K562 (cell line): ENCODE measurements at regions not wholly inside any gene's neighbourhood (a gene's known extent, or its start where the extent isn't known, plus 50 kb on each side); places are given as distances from the start of the nearest gene placed in this dataset.

ENCODE experiments used
- ATAC-seq: fragments of 200-7000 bp; cut with Tn5 transposase; 3 replicates; pipeline ENCODE4 v1.9.1; 2020; ENCODE audit warnings: moderate library complexity
- BruUV-seq: library from RNA; stranded (reverse); fragments of 400-500 nt; replicated peaks from 2 replicates; lab custom pipeline; 2021; lab: Mats Ljungman, UMichigan
- CTCF ChIA-PET: fragments of 300-600 bp; formaldehyde crosslinking; extraction: SDS; loops from one replicate; lab custom pipeline; 2021; ENCODE audit warnings: low intra/inter-chr PET ratio; lab: Yijun Ruan, JAX
- POLR2A ChIA-PET: fragments of 300-600, 350-650 bp; sonication (Branson Sonifier 250); formaldehyde crosslinking; extraction: SDS; loops from one replicate; lab custom pipeline; 2021; ENCODE audit warnings: antibody characterized with exemption, inconsistent platforms; lab: Yijun Ruan, JAX
- DNase-seq, 4 experiments: peaks; one replicate each; pipeline versions ENCODE4 v3.0.0 to v3.0.0-alpha.2; 2011 to 2018; ENCODE audit warnings: low spot score in 3 of 4, mixed read lengths in 3 of 4; ENCODE audit errors: extremely low read depth in 1 of 4
- FAIRE-seq: peaks from 2 replicates; lab custom pipeline; 2011; peaks lifted over from hg19 to GRCh38; lab: Jason Lieb, UNC
- H2AFZ ChIP-seq: 2 replicates; pipeline ENCODE4 v1.6.0; 2011; ENCODE audit warnings: low read depth, low read length, control low read depth, inconsistent platforms
- H3K27ac ChIP-seq: fragments of 200-600 bp; 3 replicates; pipeline ENCODE4 v1.8.0; 2011; ENCODE audit warnings: low read depth, mild to moderate bottlenecking, control low read depth, inconsistent platforms, low read length, moderate library complexity, mixed read lengths; ENCODE audit errors: extremely low read depth
- H3K27me3 ChIP-seq, 2 experiments: fragments of 300-600 bp in 1 of 2; 2 replicates in 1 of 2; 3 replicates in 1 of 2; pipeline versions ENCODE4 v1.6.0 to v1.8.0; 2011; ENCODE audit warnings: inconsistent platforms in 2 of 2, low read length in 2 of 2, mild to moderate bottlenecking in 1 of 2, mixed read lengths in 1 of 2, moderate library complexity in 1 of 2; ENCODE audit not compliant: control insufficient read depth in 2 of 2, insufficient read depth in 2 of 2
- H3K36me3 ChIP-seq: fragments of 300-600 bp; 3 replicates; pipeline ENCODE4 v1.8.0; 2011; ENCODE audit warnings: mild to moderate bottlenecking, low read length, inconsistent platforms; ENCODE audit not compliant: control insufficient read depth, insufficient read depth
- H3K4me1 ChIP-seq, 2 experiments: fragments of 200-600 bp in 1 of 2; replicated peaks in 1 of 2; 2 replicates in 1 of 2; 3 replicates in 1 of 2; pipeline versions ENCODE4 v1.5.1 to v1.8.0; 2011; ENCODE audit warnings: inconsistent platforms in 2 of 2, low read length in 2 of 2, mild to moderate bottlenecking in 1 of 2, mixed read lengths in 1 of 2, moderate library complexity in 1 of 2; ENCODE audit not compliant: control insufficient read depth in 2 of 2, insufficient read depth in 2 of 2
- H3K4me2 ChIP-seq: 2 replicates; pipeline ENCODE4 v1.6.1; 2011; ENCODE audit warnings: low read length, control low read depth, inconsistent platforms, mixed read lengths; ENCODE audit not compliant: insufficient read depth
- H3K4me3 ChIP-seq: fragments of 200-600 bp; sonication (generic), shearing (Covaris generic); 2 replicates; pipeline ENCODE4 v1.5.1; 2016; ENCODE audit warnings: control low read depth, inconsistent platforms
- H3K79me2 ChIP-seq: fragments of 200-600 bp; 3 replicates; pipeline ENCODE4 v1.8.0; 2011; ENCODE audit warnings: low read length, inconsistent platforms; ENCODE audit not compliant: control insufficient read depth, insufficient read depth
- H3K9ac ChIP-seq, 2 experiments: 2 replicates each; pipeline versions ENCODE4 v1.6.0 to v1.6.1; 2011; ENCODE audit warnings: low read depth in 2 of 2, low read length in 2 of 2, control low read depth in 1 of 2, inconsistent platforms in 1 of 2, mild to moderate bottlenecking in 1 of 2, mixed read lengths in 1 of 2; ENCODE audit not compliant: insufficient read depth in 1 of 2
- H3K9me1 ChIP-seq: one replicate; pipeline ENCODE4 v1.6.0; 2011; ENCODE audit warnings: inconsistent platforms, mild to moderate bottlenecking, low read length, moderate library complexity; ENCODE audit not compliant: control insufficient read depth, insufficient read depth
- H3K9me3 ChIP-seq: replicated peaks from 2 replicates; pipeline ENCODE4 v1.5.1; 2011; ENCODE audit warnings: low read depth, low read length, inconsistent platforms; ENCODE audit not compliant: control insufficient read depth, insufficient read depth
- H4K20me1 ChIP-seq: replicated peaks from 2 replicates; pipeline ENCODE4 v1.6.1; 2011; ENCODE audit warnings: low read length, inconsistent platforms, mixed read lengths; ENCODE audit not compliant: control insufficient read depth, insufficient read depth
- ARID2 ChIP-seq: fragments of 450-650 bp; IDR thresholded peaks from 2 replicates; pipeline ENCODE4 v1.6.1; 2017; ENCODE audit warnings: antibody characterized with exemption, mild to moderate bottlenecking
- CBX5 ChIP-seq: IDR thresholded peaks from 2 replicates; pipeline ENCODE4 v1.6.1; 2014; ENCODE audit warnings: low read depth, borderline replicate concordance
- CTBP1 ChIP-seq: fragments of 450-650 bp; IDR thresholded peaks from 2 replicates; pipeline ENCODE4 v1.6.1; 2016; ENCODE audit warnings: borderline replicate concordance
- GTF2E2 ChIP-seq: fragments of 200-800 bp; sonication (Bioruptor generic); IDR thresholded peaks from 2 replicates; pipeline ENCODE4 v1.6.1; 2016; ENCODE audit warnings: missing genetic modification characterization, missing compliant biosample characterization
- MCM2 ChIP-seq: fragments of 450-650 bp; IDR thresholded peaks from 2 replicates; pipeline ENCODE4 v1.6.1; 2017; ENCODE audit warnings: low read depth, mild to moderate bottlenecking
- MLX ChIP-seq, 2 experiments: fragments of 450-650 bp in 1 of 2; sonication (generic) in 1 of 2; formaldehyde crosslinking; conservative IDR thresholded peaks; 2 replicates each; pipeline versions ENCODE4 v1.4.0 to v1.8.1; 2020 to 2022; ENCODE audit warnings: mild to moderate bottlenecking in 1 of 2, missing genetic modification reagents in 1 of 2
- POLR2G ChIP-seq: fragments of 200-400 bp; formaldehyde crosslinking; IDR thresholded peaks from 2 replicates; pipeline ENCODE4 v1.6.1; 2017; ENCODE audit warnings: low read depth, mild to moderate bottlenecking, antibody characterized with exemption, low read length, moderate library complexity
- POLR3A ChIP-seq: IDR thresholded peaks from 2 replicates; pipeline ENCODE4 v1.6.1; 2011; ENCODE audit warnings: borderline replicate concordance, mild to moderate bottlenecking, moderate library complexity; ENCODE audit not compliant: insufficient read length, insufficient read depth; ENCODE audit errors: extremely low read depth
- POU5F1 ChIP-seq: fragments of 150-350 bp; IDR thresholded peaks from 2 replicates; pipeline ENCODE4 v1.6.1; 2014; ENCODE audit warnings: borderline replicate concordance, low read length, low read depth, mild to moderate bottlenecking; ENCODE audit not compliant: partially characterized antibody
- SRSF3 ChIP-seq: fragments of 200-400 bp; formaldehyde crosslinking; IDR thresholded peaks from 2 replicates; pipeline ENCODE4 v1.6.1; 2016; ENCODE audit warnings: mild to moderate bottlenecking, low read length, moderate library complexity; ENCODE audit not compliant: insufficient read depth
- THAP7 ChIP-seq: fragments of 250-450 bp; sonication (Bioruptor Pico); IDR thresholded peaks from 2 replicates; pipeline ENCODE4 v1.5.0; 2021
- THRAP3 ChIP-seq: fragments of 450-650 bp; IDR thresholded peaks from 2 replicates; pipeline ENCODE4 v1.6.1; 2016; ENCODE audit warnings: mild to moderate bottlenecking, inconsistent platforms, borderline replicate concordance
- USF2 ChIP-seq: sonication (generic); formaldehyde crosslinking; IDR thresholded peaks from 2 replicates; pipeline ENCODE4 v1.5.0; 2020; ENCODE audit warnings: missing genetic modification reagents
- ZNF133 ChIP-seq: fragments of 250-450 bp; sonication (Bioruptor Pico); IDR thresholded peaks from 2 replicates; pipeline ENCODE4 v1.4.0; 2020; ENCODE audit warnings: mild to moderate bottlenecking
- ZNF384 ChIP-seq: IDR thresholded peaks from 2 replicates; pipeline ENCODE4 v1.6.1; 2012; ENCODE audit warnings: low read depth, low read length, improper control_type of control experiment
- WGBS: fragments of 100-300 bp; shearing (Covaris generic); methylation state at CpG from one replicate; pipeline ENCODE4 v1.1.6; 2016; ENCODE audit warnings: low coverage, mixed read lengths; ENCODE audit not compliant: insufficient coverage; ENCODE audit errors: missing lambda C conversion rate; 5-methylcytosine and 5-hydroxymethylcytosine counted together
- in situ Hi-C: fragments of 300-500 bp; cut with MboI; formaldehyde crosslinking; loops from 4 replicates; pipeline ENCODE4 v1.15.0; 2018; ENCODE audit warnings: inconsistent platforms, mixed read lengths
- intact Hi-C: fragments of 100-400 bp; cut with micrococcal nuclease; formaldehyde crosslinking; loops from 2 replicates; pipeline ENCODE4 v1.14.2; 2022

GRCh38 chrX:109252789-109253188 lies 229.1 kb downstream of the GUCY2F start:
- FAIRE-seq (no peak), DNase-seq (no peak), ATAC-seq (no peak)
- POLR2A ChIA-PET, result no interaction called here
- in situ Hi-C loops (no loop called here), intact Hi-C loops (no loop called here)
- 0% methylated on average over 2 of the region's 2 CpGs for WGBS
- Histone ChIP-seq H3K9me1 (no peaks in the 10 kb centered on the region), H3K36me3 (no peaks in the 10 kb centered on the region), H3K9me3 (no peaks in the 10 kb centered on the region), H3K9ac (no peak overlapping the region), H3K27ac (no peak overlapping the region), H4K20me1 (no peaks in the 10 kb centered on the region), H3K79me2 (no peaks in the 10 kb centered on the region), H3K4me3 (no peak overlapping the region), H3K4me1 (no peaks in the 10 kb centered on the region), H3K27me3 (no peaks in the 10 kb centered on the region), H3K4me2 (no peak overlapping the region), H2AFZ (no peak overlapping the region)
- no TSS peak for BruUV-seq
- CTCF ChIA-PET, result no interaction called here
- TF ChIP-seq ZNF384, result 0 out of 2 replicates have a peak, but pooled peaks have one; percentile 28
- no peak for TF ChIP-seq MCM2

- in situ Hi-C loops, result no loop called here
- no TSS peak for BruUV-seq
- ChIA-PET CTCF (no interaction called here), POLR2A (no interaction called here)
- no peaks in the 10 kb centered on the region for H3K9me3 ChIP-seq
- DNase-seq (no peak), ATAC-seq (no peak), FAIRE-seq (no peak)
- intact Hi-C loops, result no loop called here
- no peaks in the 10 kb centered on the region for H3K27me3 ChIP-seq
- no peaks in the 10 kb centered on the region for H3K79me2 ChIP-seq
- 0% methylated on average over 1 of the region's 1 CpG for WGBS
- H3K4me3 ChIP-seq, result no peak overlapping the region
- no peak overlapping the region for H3K27ac ChIP-seq
- no peaks in the 10 kb centered on the region for H3K36me3 ChIP-seq
- no peaks in the 10 kb centered on the region for H4K20me1 ChIP-seq
- H3K9me1 ChIP-seq, result no peaks in the 10 kb centered on the region
- H3K9ac ChIP-seq, result no peak overlapping the region
- H3K4me1 ChIP-seq, result no peaks in the 10 kb centered on the region
- no peak overlapping the region for H2AFZ ChIP-seq
- H3K4me2 ChIP-seq, result no peak overlapping the region
- no peak for TF ChIP-seq ZNF133
- no peak for TF ChIP-seq CBX5
- TF ChIP-seq SRSF3, result no peak
- no peak for TF ChIP-seq CTBP1
- no peak for TF ChIP-seq GTF2E2
- no peak for TF ChIP-seq MLX (CRISPR knock-in tag; conservative IDR thresholded peaks at IDR 0.05)
- TF ChIP-seq USF2 (CRISPR knock-in tag), result no peak
- no peak for TF ChIP-seq ARID2
- no peak for TF ChIP-seq THRAP3
- TF ChIP-seq THAP7 (CRISPR knock-in tag), result no peak
- no peak for TF ChIP-seq POU5F1
- no peak for TF ChIP-seq POLR2G
- TF ChIP-seq POLR3A, result no peak
Observed at GRCh38 chrX:109218761-109219160, 263.1 kb downstream of the GUCY2F start.
